Endothelial cell of umbilical vein (primary cell): ENCODE measurements at regions not wholly inside any gene's neighbourhood (a gene's known extent, or its start where the extent isn't known, plus 50 kb on each side); places are given as distances from the start of the nearest gene placed in this dataset.

Experiments used
- EZH2 ChIP-seq: IDR thresholded peaks from 2 replicates; pipeline ENCODE4 v1.6.1; 2012; ENCODE audit warnings: borderline replicate concordance, low read depth, mild to moderate bottlenecking, moderate library complexity, low read length, inconsistent platforms; ENCODE audit not compliant: severe bottlenecking
- FOS ChIP-seq: IDR thresholded peaks from 2 replicates; pipeline ENCODE4 v1.6.1; 2011; ENCODE audit warnings: mild to moderate bottlenecking, low read length, moderate library complexity, borderline replicate concordance; ENCODE audit not compliant: insufficient read depth
- GATA2 ChIP-seq: IDR thresholded peaks from 2 replicates; pipeline ENCODE4 v1.7.0; 2011; ENCODE audit warnings: low read depth, mild to moderate bottlenecking, moderate library complexity, mixed read lengths, low read length; ENCODE audit not compliant: insufficient read length, insufficient read depth
- JUN ChIP-seq: IDR thresholded peaks from 2 replicates; pipeline ENCODE4 v1.6.1; 2011; ENCODE audit warnings: borderline replicate concordance, low read depth; ENCODE audit not compliant: insufficient read length, insufficient read depth
- MYC ChIP-seq: IDR thresholded peaks from one replicate; pipeline ENCODE4 v1.6.1; 2011; ENCODE audit warnings: mild to moderate bottlenecking, low read depth, low read length
- POLR2A ChIP-seq: IDR thresholded peaks from 2 replicates; pipeline ENCODE4 v1.6.1; 2012; ENCODE audit warnings: low read depth, mild to moderate bottlenecking, control low read depth, low read length
- POLR2AphosphoS5 ChIP-seq: IDR thresholded peaks from 2 replicates; pipeline ENCODE4 v1.6.1; 2012; ENCODE audit warnings: low read depth, mild to moderate bottlenecking, control low read depth, low read length, moderate library complexity; ENCODE audit not compliant: insufficient read depth
- TF ChIP-seq, protein P1 (sequence below), 2 donors: IDR thresholded peaks; 1 replicate in 1 of 2; 2 replicates in 1 of 2; pipeline ENCODE4 v1.5.1; 2011; ENCODE audit warnings: low read length in 2 of 2, mild to moderate bottlenecking in 2 of 2, moderate library complexity in 2 of 2, control low read depth in 1 of 2, inconsistent platforms in 1 of 2, low read depth in 1 of 2; ENCODE audit not compliant: insufficient read depth in 1 of 2; ENCODE audit errors: extremely low read depth in 1 of 2
- TF ChIP-seq, protein P2 (sequence below): IDR thresholded peaks from 2 replicates; pipeline ENCODE4 v1.6.1; 2011; ENCODE audit not compliant: insufficient read depth, insufficient read length

- TF ChIP-seq, protein P1, sequence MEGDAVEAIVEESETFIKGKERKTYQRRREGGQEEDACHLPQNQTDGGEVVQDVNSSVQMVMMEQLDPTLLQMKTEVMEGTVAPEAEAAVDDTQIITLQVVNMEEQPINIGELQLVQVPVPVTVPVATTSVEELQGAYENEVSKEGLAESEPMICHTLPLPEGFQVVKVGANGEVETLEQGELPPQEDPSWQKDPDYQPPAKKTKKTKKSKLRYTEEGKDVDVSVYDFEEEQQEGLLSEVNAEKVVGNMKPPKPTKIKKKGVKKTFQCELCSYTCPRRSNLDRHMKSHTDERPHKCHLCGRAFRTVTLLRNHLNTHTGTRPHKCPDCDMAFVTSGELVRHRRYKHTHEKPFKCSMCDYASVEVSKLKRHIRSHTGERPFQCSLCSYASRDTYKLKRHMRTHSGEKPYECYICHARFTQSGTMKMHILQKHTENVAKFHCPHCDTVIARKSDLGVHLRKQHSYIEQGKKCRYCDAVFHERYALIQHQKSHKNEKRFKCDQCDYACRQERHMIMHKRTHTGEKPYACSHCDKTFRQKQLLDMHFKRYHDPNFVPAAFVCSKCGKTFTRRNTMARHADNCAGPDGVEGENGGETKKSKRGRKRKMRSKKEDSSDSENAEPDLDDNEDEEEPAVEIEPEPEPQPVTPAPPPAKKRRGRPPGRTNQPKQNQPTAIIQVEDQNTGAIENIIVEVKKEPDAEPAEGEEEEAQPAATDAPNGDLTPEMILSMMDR (IDR thresholded peaks at IDR 0.05; ENCODE audit: extremely low read depth in 1 of 2, insufficient read depth in 1 of 2, low read depth in 1 of 2, low read length in 2 of 2), result peak; percentile 15 to 28
- TF ChIP-seq EZH2 (no peak), POLR2AphosphoS5 (no peak), GATA2 (no peak), JUN (no peak), POLR2A (no peak), FOS (no peak), MYC (no peak)
- TF ChIP-seq, protein P2, sequence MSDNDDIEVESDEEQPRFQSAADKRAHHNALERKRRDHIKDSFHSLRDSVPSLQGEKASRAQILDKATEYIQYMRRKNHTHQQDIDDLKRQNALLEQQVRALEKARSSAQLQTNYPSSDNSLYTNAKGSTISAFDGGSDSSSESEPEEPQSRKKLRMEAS, result no peak
Measured at GRCh38 chr1:81305997-81306452, 494.7 kb upstream of the ADGRL2 start.
